Panc1 (cell line): ENCODE measurements at regions not wholly inside any gene's neighbourhood (a gene's known extent, or its start where the extent isn't known, plus 50 kb on each side); places are given as distances from the start of the nearest gene placed in this dataset.

Source experiments
- ATAC-seq: fragments of 200-7000 bp; cut with Tn5 transposase; 2 replicates; pipeline ENCODE4 v1.9.1; 2020; ENCODE audit warnings: mild to moderate bottlenecking, moderate library complexity
- BruUV-seq: library from RNA; stranded (reverse); fragments of 400-500 nt; replicated peaks from 2 replicates; lab custom pipeline; 2021; lab: Mats Ljungman, UMichigan
- CTCF ChIA-PET: fragments of 300-600 bp; sonication (Branson Sonifier 250); formaldehyde crosslinking; loops from one replicate; lab custom pipeline; 2022; ENCODE audit warnings: antibody characterized with exemption; lab: Charles Lee
- POLR2A ChIA-PET: fragments of 300-600 bp; sonication (Branson Sonifier 250); formaldehyde crosslinking; loops from one replicate; lab custom pipeline; 2022; ENCODE audit warnings: antibody characterized with exemption; lab: Charles Lee
- DNase-seq: peaks from one replicate; pipeline ENCODE4 v3.0.0-alpha.2; 2010; ENCODE audit warnings: low read depth, low spot score
- H3K27ac ChIP-seq: 2 replicates; pipeline ENCODE4 v1.5.1; 2011; ENCODE audit warnings: mild to moderate bottlenecking, low read length, inconsistent platforms
- H3K27me3 ChIP-seq: fragments of 200-500 bp; sonication (Bioruptor generic); 2 replicates; pipeline ENCODE4 v1.6.0; 2014; ENCODE audit warnings: low read length, inconsistent platforms; ENCODE audit not compliant: control insufficient read depth, insufficient read depth
- H3K36me3 ChIP-seq: fragments of 200-500 bp; sonication (Bioruptor generic); 2 replicates; pipeline ENCODE4 v1.5.1; 2014; ENCODE audit warnings: inconsistent platforms, mild to moderate bottlenecking, low read length, moderate library complexity; ENCODE audit not compliant: control insufficient read depth, insufficient read depth
- H3K4me1 ChIP-seq: 2 replicates; pipeline ENCODE4 v1.5.1; 2011; ENCODE audit warnings: inconsistent platforms, mild to moderate bottlenecking, low read length, moderate library complexity; ENCODE audit not compliant: control insufficient read depth, insufficient read depth
- H3K4me3 ChIP-seq, 2 experiments: 2 replicates each; pipeline ENCODE4 v1.5.1; 2011 to 2012; ENCODE audit warnings: low read depth in 2 of 2, low read length in 2 of 2, mild to moderate bottlenecking in 2 of 2, inconsistent platforms in 1 of 2, moderate library complexity in 1 of 2
- H3K9me3 ChIP-seq: fragments of 200-500 bp; sonication (Bioruptor generic); 2 replicates; pipeline ENCODE4 v1.5.1; 2014; ENCODE audit warnings: low read depth, mild to moderate bottlenecking, inconsistent platforms, low read length, moderate library complexity; ENCODE audit not compliant: control insufficient read depth, insufficient read depth
- POLR2AphosphoS5 ChIP-seq: IDR thresholded peaks from 2 replicates; pipeline ENCODE4 v1.6.1; 2012; ENCODE audit warnings: mild to moderate bottlenecking, low read depth, low read length, moderate library complexity
- SIN3A ChIP-seq: IDR thresholded peaks from 2 replicates; pipeline ENCODE4 v1.6.1; 2012; ENCODE audit warnings: low read depth, mild to moderate bottlenecking, low read length, moderate library complexity, borderline replicate concordance; ENCODE audit not compliant: insufficient read depth
- TCF7L2 ChIP-seq: IDR thresholded peaks from 2 replicates; pipeline ENCODE4 v1.6.1; 2011; ENCODE audit warnings: mild to moderate bottlenecking, low read depth, low read length, inconsistent platforms
- in situ Hi-C: cut with HindIII; loops from 2 replicates; pipeline ENCODE4 v1.10.0; 2016; ENCODE audit warnings: low sequenced_read_pairs, low pct_unique_long_range_greater_than_20kb
- intact Hi-C: fragments of 100-400 bp; cut with micrococcal nuclease; formaldehyde crosslinking; loops from one replicate; pipeline ENCODE4 v1.10.0; 2022; ENCODE audit not compliant: unreplicated experiment
- TF ChIP-seq, protein P1 (sequence below), 2 experiments: IDR thresholded peaks; 2 replicates each; pipeline ENCODE4 v1.6.1; 2011 to 2012; ENCODE audit warnings: low read depth in 2 of 2, control low read depth in 1 of 2, low read length in 1 of 2, mild to moderate bottlenecking in 1 of 2, moderate library complexity in 1 of 2; ENCODE audit not compliant: insufficient read depth in 1 of 2
- TF ChIP-seq, protein P2 (sequence below): fragments of 450-650 bp; IDR thresholded peaks from 2 replicates; pipeline ENCODE4 v1.5.1; 2017; ENCODE audit warnings: mild to moderate bottlenecking

DNA sequence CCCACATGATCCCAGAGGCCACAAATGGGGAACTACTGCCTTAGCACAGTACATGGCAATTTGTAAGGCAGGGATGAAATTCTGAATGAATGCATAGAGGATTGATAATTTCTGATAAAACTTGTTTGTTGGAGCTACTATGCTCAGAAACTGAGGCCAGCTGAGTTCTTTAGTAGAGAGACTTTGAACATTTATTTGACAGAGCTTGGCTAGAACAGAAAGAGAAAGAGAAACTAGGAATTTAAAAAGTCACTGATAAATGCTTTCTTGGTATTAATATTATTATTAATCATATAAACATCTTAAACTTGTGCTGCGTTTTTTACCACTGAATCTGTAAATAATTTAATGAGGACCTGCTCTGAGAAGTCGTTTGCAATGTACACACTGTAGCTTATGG lies 923.7 kb upstream of the CNTNAP5 start:
- Histone ChIP-seq H3K27me3 (no peaks in the 10 kb centered on the region), H3K36me3 (no peaks in the 10 kb centered on the region), H3K27ac (no peak overlapping the region), H3K9me3 (no peaks in the 10 kb centered on the region), H3K4me1 (no peaks in the 10 kb centered on the region), H3K4me3 (no peak overlapping the region)
- ATAC-seq (no peak), DNase-seq (no peak)
- POLR2A ChIA-PET = no interaction called here
- no TSS peak for BruUV-seq
- in situ Hi-C loops (no loop called here), intact Hi-C loops (no loop called here)
- no peak for TF ChIP-seq POLR2AphosphoS5
- TF ChIP-seq, protein P1, sequence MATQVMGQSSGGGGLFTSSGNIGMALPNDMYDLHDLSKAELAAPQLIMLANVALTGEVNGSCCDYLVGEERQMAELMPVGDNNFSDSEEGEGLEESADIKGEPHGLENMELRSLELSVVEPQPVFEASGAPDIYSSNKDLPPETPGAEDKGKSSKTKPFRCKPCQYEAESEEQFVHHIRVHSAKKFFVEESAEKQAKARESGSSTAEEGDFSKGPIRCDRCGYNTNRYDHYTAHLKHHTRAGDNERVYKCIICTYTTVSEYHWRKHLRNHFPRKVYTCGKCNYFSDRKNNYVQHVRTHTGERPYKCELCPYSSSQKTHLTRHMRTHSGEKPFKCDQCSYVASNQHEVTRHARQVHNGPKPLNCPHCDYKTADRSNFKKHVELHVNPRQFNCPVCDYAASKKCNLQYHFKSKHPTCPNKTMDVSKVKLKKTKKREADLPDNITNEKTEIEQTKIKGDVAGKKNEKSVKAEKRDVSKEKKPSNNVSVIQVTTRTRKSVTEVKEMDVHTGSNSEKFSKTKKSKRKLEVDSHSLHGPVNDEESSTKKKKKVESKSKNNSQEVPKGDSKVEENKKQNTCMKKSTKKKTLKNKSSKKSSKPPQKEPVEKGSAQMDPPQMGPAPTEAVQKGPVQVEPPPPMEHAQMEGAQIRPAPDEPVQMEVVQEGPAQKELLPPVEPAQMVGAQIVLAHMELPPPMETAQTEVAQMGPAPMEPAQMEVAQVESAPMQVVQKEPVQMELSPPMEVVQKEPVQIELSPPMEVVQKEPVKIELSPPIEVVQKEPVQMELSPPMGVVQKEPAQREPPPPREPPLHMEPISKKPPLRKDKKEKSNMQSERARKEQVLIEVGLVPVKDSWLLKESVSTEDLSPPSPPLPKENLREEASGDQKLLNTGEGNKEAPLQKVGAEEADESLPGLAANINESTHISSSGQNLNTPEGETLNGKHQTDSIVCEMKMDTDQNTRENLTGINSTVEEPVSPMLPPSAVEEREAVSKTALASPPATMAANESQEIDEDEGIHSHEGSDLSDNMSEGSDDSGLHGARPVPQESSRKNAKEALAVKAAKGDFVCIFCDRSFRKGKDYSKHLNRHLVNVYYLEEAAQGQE (IDR thresholded peaks at IDR 0.05; ENCODE audit: insufficient read depth in 1 of 2, low read depth in 2 of 2, low read length in 1 of 2) = no peak
- no peak for TF ChIP-seq SIN3A
- TF ChIP-seq, protein P2, sequence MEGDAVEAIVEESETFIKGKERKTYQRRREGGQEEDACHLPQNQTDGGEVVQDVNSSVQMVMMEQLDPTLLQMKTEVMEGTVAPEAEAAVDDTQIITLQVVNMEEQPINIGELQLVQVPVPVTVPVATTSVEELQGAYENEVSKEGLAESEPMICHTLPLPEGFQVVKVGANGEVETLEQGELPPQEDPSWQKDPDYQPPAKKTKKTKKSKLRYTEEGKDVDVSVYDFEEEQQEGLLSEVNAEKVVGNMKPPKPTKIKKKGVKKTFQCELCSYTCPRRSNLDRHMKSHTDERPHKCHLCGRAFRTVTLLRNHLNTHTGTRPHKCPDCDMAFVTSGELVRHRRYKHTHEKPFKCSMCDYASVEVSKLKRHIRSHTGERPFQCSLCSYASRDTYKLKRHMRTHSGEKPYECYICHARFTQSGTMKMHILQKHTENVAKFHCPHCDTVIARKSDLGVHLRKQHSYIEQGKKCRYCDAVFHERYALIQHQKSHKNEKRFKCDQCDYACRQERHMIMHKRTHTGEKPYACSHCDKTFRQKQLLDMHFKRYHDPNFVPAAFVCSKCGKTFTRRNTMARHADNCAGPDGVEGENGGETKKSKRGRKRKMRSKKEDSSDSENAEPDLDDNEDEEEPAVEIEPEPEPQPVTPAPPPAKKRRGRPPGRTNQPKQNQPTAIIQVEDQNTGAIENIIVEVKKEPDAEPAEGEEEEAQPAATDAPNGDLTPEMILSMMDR = no peak
- CTCF ChIA-PET = no interaction called here

DNA sequence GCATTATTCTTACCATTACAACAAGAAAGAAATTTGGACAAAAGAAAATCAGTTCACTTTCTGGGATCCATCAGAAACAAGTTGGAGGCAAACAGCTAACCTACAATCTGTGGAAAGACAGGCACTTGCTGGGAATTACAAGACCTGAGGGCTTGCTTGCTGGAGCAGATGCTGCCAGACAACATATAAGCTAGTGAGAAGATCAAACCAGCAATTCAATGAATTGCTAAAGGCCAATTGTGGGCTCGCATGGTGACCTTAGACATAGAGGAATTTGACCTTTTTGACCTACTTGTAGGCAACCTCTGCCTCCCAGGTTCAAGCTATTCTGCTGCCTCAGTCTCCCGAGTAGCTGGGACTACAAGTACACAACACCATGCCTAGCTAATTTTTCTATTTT lies 921.2 kb upstream of the CNTNAP5 start:
- H3K9me3 ChIP-seq = no peaks in the 10 kb centered on the region
- no peak for TF ChIP-seq POLR2AphosphoS5
- no peak for TF ChIP-seq SIN3A
- TF ChIP-seq, protein P2 = no peak
- TF ChIP-seq, protein P1 (IDR thresholded peaks at IDR 0.05; ENCODE audit: insufficient read depth in 1 of 2, low read depth in 2 of 2, low read length in 1 of 2) = no peak
- TF ChIP-seq TCF7L2 = no peak
- ATAC-seq (no peak), DNase-seq (no peak)
- intact Hi-C loops (no loop called here), in situ Hi-C loops (no loop called here)
- no peaks in the 10 kb centered on the region for H3K27me3 ChIP-seq
- H3K36me3 ChIP-seq = no peaks in the 10 kb centered on the region
- no peak overlapping the region for H3K27ac ChIP-seq
- no peaks in the 10 kb centered on the region for H3K4me1 ChIP-seq
- ChIA-PET CTCF (no interaction called here), POLR2A (no interaction called here)
- H3K4me3 ChIP-seq = no peak overlapping the region
- BruUV-seq = no TSS peak
